MM.1S (cell line): ENCODE measurements at regions not wholly inside any gene's neighbourhood (a gene's known extent, or its start where the extent isn't known, plus 50 kb on each side); places are given as distances from the start of the nearest gene placed in this dataset.

Source experiments
- EZH2 ChIP-seq: fragments of 300-600 bp; sonication (generic); optimal IDR thresholded peaks from 2 replicates; pipeline ENCODE3; 2017; ENCODE audit warnings: low read depth, mild to moderate bottlenecking, antibody characterized with exemption, low read length, mixed read lengths
- EZH2phosphoT487 ChIP-seq: fragments of 300-600 bp; sonication (generic); IDR thresholded peaks from 2 replicates; pipeline ENCODE4 v1.6.1; 2018; ENCODE audit warnings: antibody characterized with exemption, low read length

GRCh38 chr2:160667811-160668210, 174.2 kb upstream of the RBMS1 start:
- no peak for TF ChIP-seq EZH2
- no peak for TF ChIP-seq EZH2phosphoT487
